Glutamatergic neuron (in vitro differentiated cells): ENCODE measurements at regions not wholly inside any gene's neighbourhood (a gene's known extent, or its start where the extent isn't known, plus 50 kb on each side); places are given as distances from the start of the nearest gene placed in this dataset.

Experiments
- DNase-seq: peaks from one replicate; pipeline ENCODE4 v3.0.0; 2022
- H3K27ac Mint-ChIP-seq: one replicate; pipeline ENCODE4 v1.8.0; 2020; ENCODE audit warnings: mild to moderate bottlenecking, mixed read lengths, inconsistent platforms; ENCODE audit not compliant: unreplicated experiment
- H3K27me3 Mint-ChIP-seq: one replicate; pipeline ENCODE4 v1.8.0; 2020; ENCODE audit warnings: mild to moderate bottlenecking, moderate library complexity, mixed read lengths, inconsistent platforms; ENCODE audit not compliant: unreplicated experiment
- H3K36me3 Mint-ChIP-seq: one replicate; pipeline ENCODE4 v1.8.0; 2020; ENCODE audit warnings: mild to moderate bottlenecking, mixed read lengths, inconsistent platforms; ENCODE audit not compliant: unreplicated experiment
- H3K4me1 Mint-ChIP-seq: one replicate; pipeline ENCODE4 v1.8.0; 2020; ENCODE audit warnings: mild to moderate bottlenecking, low read depth, mixed read lengths, inconsistent platforms; ENCODE audit not compliant: unreplicated experiment
- H3K4me3 Mint-ChIP-seq: one replicate; pipeline ENCODE4 v1.8.0; 2020; ENCODE audit warnings: mild to moderate bottlenecking, mixed read lengths, inconsistent platforms; ENCODE audit not compliant: unreplicated experiment
- H3K9me3 Mint-ChIP-seq: one replicate; pipeline ENCODE4 v1.8.0; 2020; ENCODE audit warnings: mild to moderate bottlenecking, moderate library complexity, mixed read lengths, inconsistent platforms; ENCODE audit not compliant: unreplicated experiment
- TF ChIP-seq, protein P1 (sequence below): fragments of 200-600 bp; sonication (generic); IDR thresholded peaks from one replicate; pipeline ENCODE4 v1.5.0; 2021; ENCODE audit not compliant: partially characterized antibody, unreplicated experiment

DNA sequence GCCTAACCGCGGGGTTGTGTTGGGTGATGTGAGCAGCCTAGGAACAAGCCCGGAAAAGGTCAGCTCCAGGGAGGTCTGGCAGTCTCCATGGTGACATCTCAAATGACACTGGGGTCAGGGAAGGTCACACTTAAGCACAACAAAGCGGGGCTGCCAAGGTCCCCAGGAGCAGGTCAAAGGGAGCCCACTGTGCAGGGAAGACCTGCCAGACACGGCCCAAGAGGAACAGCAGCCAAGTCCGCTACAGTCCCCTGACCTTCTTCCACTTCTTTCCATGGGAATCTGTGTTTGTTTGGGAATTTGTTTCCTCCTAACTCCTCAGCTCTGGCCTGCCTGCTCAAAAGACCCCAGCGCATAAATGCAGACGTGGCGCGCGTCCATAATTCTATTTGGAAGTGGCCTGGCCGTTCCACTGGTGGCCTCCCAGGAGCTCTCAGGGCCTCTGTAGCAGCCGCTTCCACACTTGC is 232.1 kb upstream of the COPS8 start:
- Mint-ChIP-seq H3K36me3 (peaks cover 12% of the 10 kb centered on the region), H3K9me3 (peaks cover 3% of the 10 kb centered on the region), H3K4me3 (no peak overlapping the region), H3K27ac (no peak overlapping the region), H3K27me3 (peaks cover 2% of the 10 kb centered on the region), H3K4me1 (peaks cover 16% of the 10 kb centered on the region)
- peak; percentile 31 for DNase-seq
- TF ChIP-seq, protein P1, sequence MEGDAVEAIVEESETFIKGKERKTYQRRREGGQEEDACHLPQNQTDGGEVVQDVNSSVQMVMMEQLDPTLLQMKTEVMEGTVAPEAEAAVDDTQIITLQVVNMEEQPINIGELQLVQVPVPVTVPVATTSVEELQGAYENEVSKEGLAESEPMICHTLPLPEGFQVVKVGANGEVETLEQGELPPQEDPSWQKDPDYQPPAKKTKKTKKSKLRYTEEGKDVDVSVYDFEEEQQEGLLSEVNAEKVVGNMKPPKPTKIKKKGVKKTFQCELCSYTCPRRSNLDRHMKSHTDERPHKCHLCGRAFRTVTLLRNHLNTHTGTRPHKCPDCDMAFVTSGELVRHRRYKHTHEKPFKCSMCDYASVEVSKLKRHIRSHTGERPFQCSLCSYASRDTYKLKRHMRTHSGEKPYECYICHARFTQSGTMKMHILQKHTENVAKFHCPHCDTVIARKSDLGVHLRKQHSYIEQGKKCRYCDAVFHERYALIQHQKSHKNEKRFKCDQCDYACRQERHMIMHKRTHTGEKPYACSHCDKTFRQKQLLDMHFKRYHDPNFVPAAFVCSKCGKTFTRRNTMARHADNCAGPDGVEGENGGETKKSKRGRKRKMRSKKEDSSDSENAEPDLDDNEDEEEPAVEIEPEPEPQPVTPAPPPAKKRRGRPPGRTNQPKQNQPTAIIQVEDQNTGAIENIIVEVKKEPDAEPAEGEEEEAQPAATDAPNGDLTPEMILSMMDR = no peak

DNA sequence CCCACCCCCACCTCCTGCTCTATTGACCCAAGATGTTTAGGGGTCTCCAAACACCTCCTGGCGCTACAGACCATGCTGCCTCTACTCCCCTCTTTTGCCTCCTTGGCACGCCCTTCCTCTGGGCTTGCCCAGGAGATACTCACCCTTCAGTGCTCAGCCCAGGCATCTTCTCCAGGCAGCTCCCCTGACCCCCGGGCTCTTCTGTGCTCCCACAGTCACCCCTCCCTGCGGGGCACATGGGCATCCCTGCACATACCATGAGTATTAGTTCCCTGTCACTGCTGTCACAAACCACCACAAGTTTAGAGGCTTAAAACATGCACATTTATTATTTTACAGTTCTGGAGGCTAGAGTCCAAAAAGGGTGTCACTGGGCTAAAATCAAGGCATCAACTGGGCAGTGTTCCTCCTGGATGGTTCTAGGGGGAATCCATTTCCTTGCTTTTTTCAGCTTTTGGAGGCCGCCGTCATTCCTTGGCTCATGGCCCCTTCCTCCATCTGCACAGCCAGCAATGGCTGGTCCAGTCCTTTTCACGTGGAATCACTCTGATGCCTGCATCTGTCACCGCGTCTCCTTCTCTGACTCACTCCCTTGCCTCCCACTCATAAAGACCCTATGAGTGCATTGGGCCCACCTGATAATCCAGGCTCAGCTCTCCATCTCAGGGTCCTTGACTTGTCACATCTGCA is 230.4 kb upstream of the COPS8 start:
- Mint-ChIP-seq H3K36me3 (peaks cover 7% of the 10 kb centered on the region), H3K4me3 (no peak overlapping the region), H3K9me3 (peaks cover 3% of the 10 kb centered on the region), H3K27ac (no peak overlapping the region), H3K27me3 (peaks cover 2% of the 10 kb centered on the region), H3K4me1 (peaks cover 18% of the 10 kb centered on the region)
- DNase-seq = no peak
- TF ChIP-seq, protein P1 = no peak

DNA sequence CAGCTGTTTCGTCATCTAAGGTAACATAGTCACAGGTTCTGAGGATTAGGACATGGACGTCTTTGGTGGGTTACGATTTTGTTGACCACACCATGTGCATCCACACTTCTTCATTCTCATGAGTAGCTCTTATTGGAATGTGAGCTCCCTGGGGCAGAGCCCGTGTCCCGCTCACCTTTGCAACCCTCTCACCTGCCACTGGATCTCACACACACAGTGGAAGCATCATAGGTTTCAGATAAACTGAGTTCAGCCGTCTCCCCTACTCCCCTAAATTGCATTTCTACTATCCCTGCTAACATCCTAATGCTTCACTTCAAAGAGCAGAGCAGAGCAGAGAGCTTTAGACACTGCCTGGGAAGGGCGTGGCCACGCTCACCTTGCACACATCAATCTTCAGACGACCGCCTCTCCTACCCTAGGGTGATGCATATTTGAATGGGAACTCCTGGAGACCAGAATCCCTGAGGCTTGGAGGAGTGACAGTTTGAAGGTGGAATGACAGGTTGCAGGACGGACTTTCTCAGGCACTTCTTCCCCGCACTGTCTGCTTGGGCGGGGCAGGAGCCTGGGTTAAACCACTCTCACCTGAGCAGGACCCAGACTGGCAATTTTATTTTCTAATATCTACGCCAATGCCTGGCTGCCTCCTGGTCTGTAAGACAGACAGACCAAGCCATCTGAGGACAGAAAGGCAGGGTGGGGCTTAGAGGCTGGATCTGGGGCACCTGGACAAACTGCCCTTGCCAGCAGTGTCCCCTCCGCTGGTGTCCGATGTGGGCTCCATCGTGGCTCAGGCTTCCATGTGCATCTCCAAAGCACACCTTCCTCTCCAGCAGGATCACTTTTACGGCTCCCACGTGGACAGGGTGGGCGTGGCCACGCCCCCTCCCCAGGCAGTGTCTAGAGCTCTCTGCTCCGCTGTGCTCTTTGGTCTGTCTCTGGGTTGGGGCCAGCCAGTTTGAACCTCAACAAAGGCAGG is 229.5 kb upstream of the COPS8 start:
- Mint-ChIP-seq H3K27me3 (peaks cover 2% of the 10 kb centered on the region), H3K9me3 (peaks cover 3% of the 10 kb centered on the region), H3K36me3 (peaks cover 7% of the 10 kb centered on the region), H3K4me3 (no peak overlapping the region), H3K4me1 (peaks cover 18% of the 10 kb centered on the region), H3K27ac (no peak overlapping the region)
- TF ChIP-seq, protein P1 = no peak
- no peak for DNase-seq

DNA sequence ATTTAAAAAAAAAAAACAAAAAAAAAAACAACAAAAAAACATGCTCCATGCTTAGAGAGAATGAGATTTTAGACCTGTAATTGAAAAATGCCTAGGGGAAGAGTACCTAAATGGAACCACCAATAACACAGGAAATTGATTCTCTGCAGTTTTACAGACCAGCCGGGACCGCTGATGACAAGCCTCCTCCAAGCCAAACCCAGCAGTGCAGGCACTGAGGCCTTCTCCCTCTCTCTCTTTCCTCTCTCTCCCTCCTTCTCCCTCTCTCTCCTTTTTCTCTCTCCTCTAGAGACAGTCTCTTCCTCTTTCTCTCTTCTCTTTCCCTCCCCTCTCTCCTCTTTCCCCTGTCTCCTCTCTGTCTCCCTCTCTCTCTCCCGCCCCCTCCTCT is 228.8 kb upstream of the COPS8 start:
- no peak overlapping the region for H3K4me3 Mint-ChIP-seq
- no peak overlapping the region for H3K27ac Mint-ChIP-seq
- no peaks in the 10 kb centered on the region for H3K27me3 Mint-ChIP-seq
- H3K4me1 Mint-ChIP-seq = peaks cover 18% of the 10 kb centered on the region
- H3K36me3 Mint-ChIP-seq = peaks cover 7% of the 10 kb centered on the region
- TF ChIP-seq, protein P1 = no peak
- DNase-seq = no peak
- peaks cover 3% of the 10 kb centered on the region for H3K9me3 Mint-ChIP-seq
